Neuronal stem cell (in vitro differentiated cells): ENCODE measurements at regions not wholly inside any gene's neighbourhood (a gene's known extent, or its start where the extent isn't known, plus 50 kb on each side); places are given as distances from the start of the nearest gene placed in this dataset.

Experiments used
- DNase-seq: peaks from one replicate; pipeline ENCODE4 v3.0.0-alpha.2; 2013; ENCODE audit warnings: low spot score
- H2AFZ ChIP-seq: one replicate; pipeline ENCODE4 v1.6.1; 2013; ENCODE audit warnings: mild to moderate bottlenecking, low read length, inconsistent platforms
- H2AK5ac ChIP-seq: 2 replicates; pipeline ENCODE4 v1.6.1; 2013; ENCODE audit warnings: low read depth, mild to moderate bottlenecking, inconsistent platforms, low read length, moderate library complexity, mixed read lengths
- H2BK120ac ChIP-seq: 2 replicates; pipeline ENCODE4 v1.6.1; 2013; ENCODE audit warnings: low read depth, mild to moderate bottlenecking, inconsistent platforms, low read length, moderate library complexity, mixed read lengths
- H2BK12ac ChIP-seq: one replicate; pipeline ENCODE4 v1.6.1; 2013; ENCODE audit warnings: low read length, inconsistent platforms
- H2BK15ac ChIP-seq: 2 replicates; pipeline ENCODE4 v1.6.1; 2013; ENCODE audit warnings: mild to moderate bottlenecking, low read length, inconsistent platforms, mixed read lengths
- H2BK5ac ChIP-seq: one replicate; pipeline ENCODE4 v1.6.1; 2013; ENCODE audit warnings: inconsistent platforms, mild to moderate bottlenecking, low read length, moderate library complexity
- H3K14ac ChIP-seq: one replicate; pipeline ENCODE4 v1.6.1; 2013; ENCODE audit warnings: low read length, inconsistent platforms
- H3K18ac ChIP-seq: 2 replicates; pipeline ENCODE4 v1.6.1; 2013; ENCODE audit warnings: low read length, inconsistent platforms
- H3K23ac ChIP-seq: 2 replicates; pipeline ENCODE4 v1.6.1; 2013; ENCODE audit warnings: low read depth, mild to moderate bottlenecking, mixed read lengths, low read length, inconsistent platforms; ENCODE audit not compliant: poor library complexity
- H3K27ac ChIP-seq: replicated peaks from 3 replicates; pipeline ENCODE4 v1.5.1; 2013; ENCODE audit warnings: low read length, inconsistent platforms
- H3K27me3 ChIP-seq, 3 experiments: 2 replicates each; pipeline ENCODE4 v1.6.1; 2013; ENCODE audit warnings: low read length in 3 of 3, mild to moderate bottlenecking in 2 of 3, inconsistent platforms in 1 of 3, low read depth in 1 of 3, mixed read lengths in 1 of 3, moderate library complexity in 1 of 3; ENCODE audit not compliant: control insufficient read depth in 3 of 3, insufficient read depth in 3 of 3
- H3K36me3 ChIP-seq, 2 donors: replicated peaks in 1 of 2; 2 replicates each; pipeline ENCODE4 v1.6.1; 2013; ENCODE audit warnings: low read length in 2 of 2; ENCODE audit not compliant: control insufficient read depth in 2 of 2, insufficient read depth in 2 of 2
- H3K4ac ChIP-seq: 2 replicates; pipeline ENCODE4 v1.6.1; 2013; ENCODE audit warnings: inconsistent platforms, mild to moderate bottlenecking, low read length, moderate library complexity
- H3K4me1 ChIP-seq, 2 donors: 1 replicate in 1 of 2; 2 replicates in 1 of 2; pipeline ENCODE4 v1.6.1; 2013; ENCODE audit warnings: low read length in 2 of 2, low read depth in 1 of 2; ENCODE audit not compliant: control insufficient read depth in 2 of 2, insufficient read depth in 1 of 2
- H3K4me2 ChIP-seq: one replicate; pipeline ENCODE4 v1.6.1; 2013; ENCODE audit warnings: mild to moderate bottlenecking, low read length, inconsistent platforms; ENCODE audit not compliant: insufficient read depth, poor library complexity, severe bottlenecking
- H3K4me3 ChIP-seq, 2 donors: 2 replicates each; pipeline ENCODE4 v1.5.1; 2013; ENCODE audit warnings: low read length in 2 of 2, mild to moderate bottlenecking in 2 of 2, inconsistent platforms in 1 of 2, moderate library complexity in 1 of 2
- H3K79me1 ChIP-seq: one replicate; pipeline ENCODE4 v1.6.1; 2013; ENCODE audit warnings: low read depth, mild to moderate bottlenecking, inconsistent platforms, low read length, moderate library complexity
- H3K9ac ChIP-seq: one replicate; pipeline ENCODE4 v1.6.1; 2013; ENCODE audit warnings: mild to moderate bottlenecking, low read depth, low read length, inconsistent platforms; ENCODE audit not compliant: poor library complexity
- H3K9me3 ChIP-seq, 2 donors: replicated peaks in 1 of 2; 2 replicates each; pipeline versions ENCODE3 to v1.6.1; 2013; ENCODE audit warnings: low read length in 2 of 2, mild to moderate bottlenecking in 2 of 2, inconsistent platforms in 1 of 2, low read depth in 1 of 2, mixed read lengths in 1 of 2, moderate library complexity in 1 of 2; ENCODE audit not compliant: control insufficient read depth in 2 of 2, insufficient read depth in 1 of 2
- H4K8ac ChIP-seq: one replicate; pipeline ENCODE4 v1.6.1; 2013; ENCODE audit warnings: low read depth, mild to moderate bottlenecking, inconsistent platforms, low read length, moderate library complexity
- H4K91ac ChIP-seq: one replicate; pipeline ENCODE4 v1.6.1; 2013; ENCODE audit warnings: low read length, low read depth, mild to moderate bottlenecking, inconsistent platforms; ENCODE audit not compliant: poor library complexity
- WGBS, 2 donors: extraction: QIAGEN DNeasy Blood & Tissue Kit; methylation state at CpG; one replicate each; pipeline ENCODE4 v1.1.7; 2013; ENCODE audit warnings: missing lambda C conversion rate in 2 of 2, mixed read lengths in 1 of 2; ENCODE audit not compliant: insufficient read length in 2 of 2, insufficient replicate concordance in 1 of 2; ENCODE audit errors: extremely low coverage in 2 of 2; 5-methylcytosine and 5-hydroxymethylcytosine counted together

DNA sequence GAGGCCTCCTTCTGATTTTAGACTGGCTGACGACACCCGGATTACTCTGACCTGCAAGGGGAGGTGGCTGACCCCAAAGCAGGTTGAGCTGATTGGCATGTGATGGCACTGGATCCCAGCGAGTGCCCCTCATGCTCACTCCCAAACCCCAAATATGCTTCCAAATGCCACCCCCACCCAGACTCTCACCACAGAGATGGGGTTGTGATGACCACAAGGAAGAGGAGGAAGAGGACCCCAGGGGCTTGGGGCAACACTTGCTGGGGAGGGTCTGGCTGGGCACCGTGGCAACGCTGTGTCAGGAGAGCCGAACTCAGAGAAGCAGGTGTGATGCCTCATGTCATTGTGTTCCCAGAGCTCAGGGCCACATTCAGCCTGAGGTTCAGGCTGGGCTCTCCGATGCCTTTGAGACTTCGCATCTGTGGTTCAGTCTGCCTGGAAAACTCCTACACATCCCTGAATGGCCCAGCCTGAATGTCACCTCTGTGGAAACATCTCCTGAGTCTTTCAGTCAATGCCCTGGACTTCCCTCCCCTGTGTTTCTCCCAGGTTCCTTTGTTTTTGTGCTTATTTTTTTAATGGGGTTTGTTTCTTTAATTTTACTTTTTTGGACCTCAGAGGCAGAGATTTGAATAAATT is 169.1 kb upstream of the PMEPA1 start:
- Histone ChIP-seq H2BK12ac (no peak overlapping the region), H3K27me3 (peaks cover 0 to 52% (median 0%) of the 10 kb centered on the region in 3 experiments), H3K4ac (no peak overlapping the region), H4K8ac (no peak overlapping the region), H3K14ac (no peak overlapping the region), H2BK15ac (no peak overlapping the region), H4K91ac (no peak overlapping the region), H2AK5ac (no peak overlapping the region), H2BK5ac (no peak overlapping the region), H3K23ac (no peak overlapping the region), H3K4me1 (peaks cover 0 to 1% of the 10 kb centered on the region in 2 donors), H3K9me3 (no peaks in the 10 kb centered on the region), H3K36me3 (no peaks in the 10 kb centered on the region), H2AFZ (no peak overlapping the region), H3K79me1 (no peaks in the 10 kb centered on the region), H3K9ac (no peak overlapping the region), H2BK120ac (no peak overlapping the region), H3K4me2 (no peak overlapping the region), H3K4me3 (no peak overlapping the region), H3K27ac (no peak overlapping the region), H3K18ac (no peak overlapping the region)
- WGBS, 2 donors, result no CpG with 5 or more reads among the region's 8 CpGs
- DNase-seq, result no peak

DNA sequence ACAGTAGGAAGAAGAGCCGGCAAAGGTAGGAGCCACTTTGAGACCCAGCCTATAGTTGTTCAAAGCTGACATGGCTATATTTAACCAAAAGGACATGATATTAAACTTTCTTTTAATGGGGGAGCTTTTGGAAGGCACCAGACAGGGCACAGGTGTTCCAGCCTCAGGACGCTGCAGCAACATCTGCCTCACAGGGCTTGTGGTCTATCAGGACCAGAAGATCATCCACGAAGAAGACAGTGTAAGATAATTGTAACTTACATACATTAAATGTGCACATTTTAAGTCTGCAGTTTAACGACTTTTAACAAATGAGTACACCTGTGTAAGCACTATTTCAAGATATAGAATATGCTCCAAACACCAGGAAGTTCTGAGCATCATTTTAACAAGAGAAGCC is 168.2 kb upstream of the PMEPA1 start:
- Histone ChIP-seq H3K9ac (no peak overlapping the region), H3K79me1 (no peaks in the 10 kb centered on the region), H3K14ac (no peak overlapping the region), H3K27me3 (peaks cover 0 to 45% (median 0%) of the 10 kb centered on the region in 3 experiments), H3K4me1 (peaks cover 0 to 1% of the 10 kb centered on the region in 2 donors), H3K36me3 (no peaks in the 10 kb centered on the region), H3K4me2 (no peak overlapping the region), H4K8ac (no peak overlapping the region), H3K27ac (no peak overlapping the region), H2BK12ac (no peak overlapping the region), H2BK120ac (no peak overlapping the region), H3K18ac (no peak overlapping the region), H2BK5ac (no peak overlapping the region), H2AK5ac (no peak overlapping the region), H2AFZ (no peak overlapping the region), H3K9me3 (no peaks in the 10 kb centered on the region), H3K4ac (no peak overlapping the region), H4K91ac (no peak overlapping the region), H3K23ac (no peak overlapping the region), H3K4me3 (no peak overlapping the region), H2BK15ac (no peak overlapping the region)
- WGBS, 2 donors, result no CpG with 5 or more reads among the region's 4 CpGs
- DNase-seq, result no peak

- Histone ChIP-seq H2BK15ac (no peak overlapping the region), H3K27ac (no peak overlapping the region), H3K79me1 (no peaks in the 10 kb centered on the region), H3K18ac (no peak overlapping the region), H3K23ac (no peak overlapping the region), H2BK12ac (no peak overlapping the region), H2BK5ac (no peak overlapping the region), H3K9ac (no peak overlapping the region), H3K4me2 (no peak overlapping the region), H3K4me3 (no peak overlapping the region), H2AFZ (no peak overlapping the region), H3K36me3 (no peaks in the 10 kb centered on the region), H4K8ac (no peak overlapping the region), H2AK5ac (no peak overlapping the region), H3K4ac (no peak overlapping the region), H3K27me3 (peaks cover 0 to 38% (median 0%) of the 10 kb centered on the region in 3 experiments), H3K14ac (no peak overlapping the region), H4K91ac (no peak overlapping the region), H2BK120ac (no peak overlapping the region), H3K9me3 (no peaks in the 10 kb centered on the region), H3K4me1 (peaks cover 0 to 1% of the 10 kb centered on the region in 2 donors)
- no peak for DNase-seq
- WGBS, 2 donors, result 100% methylated on average over 2 of the region's 16 CpGs; no CpG with 5 or more reads in 1 of the 2 donors
Measured at GRCh38 chr20:57877131-57877824, 167.5 kb upstream of the PMEPA1 start.

GRCh38 chr20:57876163-57876562 is 166.3 kb upstream of the PMEPA1 start:
- Histone ChIP-seq H3K9me3 (no peaks in the 10 kb centered on the region), H3K18ac (no peak overlapping the region), H3K79me1 (no peaks in the 10 kb centered on the region), H2BK12ac (no peak overlapping the region), H3K27me3 (peaks cover 0 to 27% (median 0%) of the 10 kb centered on the region in 3 experiments), H3K4me2 (no peak overlapping the region), H3K4me1 (peaks cover 0 to 1% of the 10 kb centered on the region in 2 donors), H3K9ac (no peak overlapping the region), H2AFZ (no peak overlapping the region), H2BK120ac (no peak overlapping the region), H2BK15ac (no peak overlapping the region), H3K4ac (no peak overlapping the region), H4K8ac (no peak overlapping the region), H3K36me3 (no peaks in the 10 kb centered on the region), H2BK5ac (no peak overlapping the region), H3K14ac (no peak overlapping the region), H2AK5ac (no peak overlapping the region), H3K27ac (no peak overlapping the region), H4K91ac (no peak overlapping the region), H3K23ac (no peak overlapping the region), H3K4me3 (no peak overlapping the region)
- no CpG with 5 or more reads among the region's 4 CpGs for WGBS, 2 donors
- no peak for DNase-seq
